Retinal pigment epithelial cell (primary cell): ENCODE measurements at regions not wholly inside any gene's neighbourhood (a gene's known extent, or its start where the extent isn't known, plus 50 kb on each side); places are given as distances from the start of the nearest gene placed in this dataset.
A peak's percentile ranks its signal among the peaks of the same experiment; 100 is the strongest.
"Not testable (repeated sequence)": the region's sequence is repeated elsewhere in the genome, so short reads cannot be mapped to it uniquely, and the experiment has no call there.

Experiments
- DNase-seq: peaks from one replicate; pipeline ENCODE4 v3.0.0-alpha.2; 2010; ENCODE audit warnings: low read depth
- H3K4me3 ChIP-seq: 2 replicates; pipeline ENCODE4 v1.5.1; 2011; ENCODE audit warnings: mild to moderate bottlenecking, low read length, control low read depth, moderate library complexity
- CTCF ChIP-seq: conservative IDR thresholded peaks from 2 replicates; pipeline ENCODE4 v1.5.1; 2011; ENCODE audit warnings: low read depth, low read length, control low read depth, inconsistent platforms

- DNase-seq, result no peak
- TF ChIP-seq CTCF, result no peak
- H3K4me3 ChIP-seq, result no peak overlapping the region
These were observed 96.0 kb upstream of the PCED1B start for GRCh38 chr12:46983393-46983793.

GRCh38 chr12:46983959-46984841, 95.2 kb upstream of the PCED1B start:
- TF ChIP-seq CTCF, result peak; percentile 91
- peak; percentile 31 for DNase-seq
- no peak overlapping the region for H3K4me3 ChIP-seq

GRCh38 chr12:46985816-46986215, 93.6 kb upstream of the PCED1B start:
- no peak overlapping the region for H3K4me3 ChIP-seq
- TF ChIP-seq CTCF, result no peak
- no peak for DNase-seq

GRCh38 chr12:46988122-46988521, 91.3 kb upstream of the PCED1B start:
- not testable (repeated sequence) for DNase-seq, H3K4me3 ChIP-seq

- H3K4me3 ChIP-seq, result no peak overlapping the region
- TF ChIP-seq CTCF, result no peak
- no peak for DNase-seq
These were observed 89.2 kb upstream of the PCED1B start for GRCh38 chr12:46990211-46990610.

GRCh38 chr12:46992051-46992450, 87.4 kb upstream of the PCED1B start:
- DNase-seq, H3K4me3 ChIP-seq: not testable (repeated sequence)

GRCh38 chr12:46998811-46999368, 80.5 kb upstream of the PCED1B start:
- DNase-seq, result peak; percentile 74
- H3K4me3 ChIP-seq, result no peak overlapping the region
- TF ChIP-seq CTCF, result no peak

- no peak for DNase-seq
- no peak overlapping the region for H3K4me3 ChIP-seq
- no peak for TF ChIP-seq CTCF
These were observed 74.8 kb upstream of the PCED1B start for GRCh38 chr12:47004634-47005033.
